ENCODE measurements at regions not wholly inside any gene's neighbourhood (a gene's known extent, or its start where the extent isn't known, plus 50 kb on each side); places are given as distances from the start of the nearest gene placed in this dataset.
"Not testable (repeated sequence)": the region's sequence is repeated elsewhere in the genome, so short reads cannot be mapped to it uniquely, and the experiment has no call there.

GRCh38 chr6:170147832-170148708 is 142.8 kb downstream of the DLL1 start:
- DNase-seq = no peak

- DNase-seq = no peak
These were observed 143.7 kb downstream of the DLL1 start for GRCh38 chr6:170147056-170147787.

GRCh38 chr6:170146640-170147039 is 144.2 kb downstream of the DLL1 start:
- no peak for DNase-seq

- DNase-seq = not testable (repeated sequence)
These were observed 144.7 kb downstream of the DLL1 start for GRCh38 chr6:170146131-170146530.

GRCh38 chr6:170145716-170146115 is 145.2 kb downstream of the DLL1 start:
- DNase-seq = not testable (repeated sequence)

- no peak for DNase-seq
These were observed 145.6 kb downstream of the DLL1 start for GRCh38 chr6:170145272-170145592.

GRCh38 chr6:170144571-170145271 is 146.2 kb downstream of the DLL1 start:
- no peak for DNase-seq

- no peak for DNase-seq
These were observed 147.3 kb downstream of the DLL1 start for GRCh38 chr6:170143401-170144150.

- no peak for DNase-seq
These were observed 148.3 kb downstream of the DLL1 start for GRCh38 chr6:170142559-170142958.

- DNase-seq = not testable (repeated sequence)
These were observed 149.8 kb downstream of the DLL1 start for GRCh38 chr6:170141061-170141460.

GRCh38 chr6:170140129-170140528 is 150.7 kb downstream of the DLL1 start:
- DNase-seq = no peak

GRCh38 chr6:170139531-170139930 is 151.3 kb downstream of the DLL1 start:
- DNase-seq = no peak

GRCh38 chr6:170139046-170139445 is 151.8 kb downstream of the DLL1 start:
- DNase-seq = not testable (repeated sequence)

- no peak for DNase-seq
These were observed 152.7 kb downstream of the DLL1 start for GRCh38 chr6:170137911-170138910.

GRCh38 chr6:170137176-170137891 is 153.5 kb downstream of the DLL1 start:
- DNase-seq = no peak

- no peak for DNase-seq
These were observed 154.2 kb downstream of the DLL1 start for GRCh38 chr6:170136541-170137175.

- DNase-seq = no peak
These were observed 154.9 kb downstream of the DLL1 start for GRCh38 chr6:170135821-170136471.

GRCh38 chr6:170135461-170135820 is 155.4 kb downstream of the DLL1 start:
- DNase-seq = no peak
